CD4-positive, alpha-beta memory T cell (primary cell): ENCODE measurements at regions not wholly inside any gene's neighbourhood (a gene's known extent, or its start where the extent isn't known, plus 50 kb on each side); places are given as distances from the start of the nearest gene placed in this dataset.

Experiments
- CTCF ChIA-PET: fragments of 350-600 bp; sonication (Branson Sonifier 250); formaldehyde crosslinking; loops from one replicate; lab custom pipeline; 2021; ENCODE audit warnings: inconsistent platforms; ENCODE audit not compliant: partially characterized antibody; lab: Charles Lee
- POLR2A ChIA-PET: fragments of 350-600 bp; sonication (Branson Sonifier 250); formaldehyde crosslinking; loops from one replicate; lab custom pipeline; 2021; ENCODE audit not compliant: partially characterized antibody; lab: Charles Lee
- DNase-seq, 5 donors: peaks; one replicate each; pipeline versions ENCODE4 v3.0.0 to v3.0.0-alpha.2; 2020 to 2022; ENCODE audit warnings: mixed read lengths in 1 of 5
- H3K27ac ChIP-seq: one replicate; pipeline ENCODE4 v1.7.0; 2013; ENCODE audit warnings: low read depth, low read length
- H3K27me3 ChIP-seq: 2 replicates; pipeline ENCODE4 v1.7.0; 2013; ENCODE audit warnings: mild to moderate bottlenecking, low read length, moderate library complexity; ENCODE audit not compliant: insufficient read depth
- H3K36me3 ChIP-seq: 2 replicates; pipeline ENCODE4 v1.7.0; 2013; ENCODE audit warnings: mild to moderate bottlenecking, low read length, moderate library complexity; ENCODE audit not compliant: insufficient read depth
- H3K4me1 ChIP-seq: 2 replicates; pipeline ENCODE4 v1.7.0; 2013; ENCODE audit warnings: mild to moderate bottlenecking, low read length, moderate library complexity; ENCODE audit not compliant: insufficient read depth
- H3K4me3 ChIP-seq, 2 donors: one replicate each; pipeline ENCODE4 v1.7.0; 2013; ENCODE audit warnings: low read length in 2 of 2, mild to moderate bottlenecking in 1 of 2
- H3K9me3 ChIP-seq, 2 donors: one replicate each; pipeline ENCODE4 v1.7.0; 2013; ENCODE audit warnings: low read length in 2 of 2, control low read depth in 1 of 2; ENCODE audit not compliant: control insufficient read depth in 1 of 2
- H3K27ac Mint-ChIP-seq, 7 donors: one replicate each; pipeline ENCODE4 v1.8.0; 2020 to 2021; ENCODE audit warnings: mixed read lengths in 7 of 7, mild to moderate bottlenecking in 6 of 7, inconsistent platforms in 3 of 7, moderate library complexity in 3 of 7
- H3K27me3 Mint-ChIP-seq, 2 donors: one replicate each; pipeline ENCODE4 v1.8.0; 2020 to 2021; ENCODE audit warnings: mixed read lengths in 2 of 2
- H3K36me3 Mint-ChIP-seq, 2 donors: one replicate each; pipeline ENCODE4 v1.8.0; 2020 to 2021; ENCODE audit warnings: mixed read lengths in 2 of 2, inconsistent platforms in 1 of 2, mild to moderate bottlenecking in 1 of 2
- H3K4me1 Mint-ChIP-seq, 4 donors: one replicate each; pipeline ENCODE4 v1.8.0; 2020 to 2021; ENCODE audit warnings: mixed read lengths in 4 of 4, mild to moderate bottlenecking in 1 of 4
- H3K4me3 Mint-ChIP-seq, 8 donors: one replicate each; pipeline ENCODE4 v1.8.0; 2020 to 2021; ENCODE audit warnings: mixed read lengths in 8 of 8, mild to moderate bottlenecking in 7 of 8, moderate library complexity in 6 of 8, inconsistent platforms in 3 of 8
- H3K9me3 Mint-ChIP-seq, 8 donors: one replicate each; pipeline ENCODE4 v1.8.0; 2020 to 2021; ENCODE audit warnings: mixed read lengths in 8 of 8, mild to moderate bottlenecking in 5 of 8, inconsistent platforms in 3 of 8, moderate library complexity in 1 of 8
- intact Hi-C: fragments of 100-400 bp; cut with micrococcal nuclease; formaldehyde crosslinking; loops from one replicate; pipeline ENCODE4 v1.15.1; 2023

DNA sequence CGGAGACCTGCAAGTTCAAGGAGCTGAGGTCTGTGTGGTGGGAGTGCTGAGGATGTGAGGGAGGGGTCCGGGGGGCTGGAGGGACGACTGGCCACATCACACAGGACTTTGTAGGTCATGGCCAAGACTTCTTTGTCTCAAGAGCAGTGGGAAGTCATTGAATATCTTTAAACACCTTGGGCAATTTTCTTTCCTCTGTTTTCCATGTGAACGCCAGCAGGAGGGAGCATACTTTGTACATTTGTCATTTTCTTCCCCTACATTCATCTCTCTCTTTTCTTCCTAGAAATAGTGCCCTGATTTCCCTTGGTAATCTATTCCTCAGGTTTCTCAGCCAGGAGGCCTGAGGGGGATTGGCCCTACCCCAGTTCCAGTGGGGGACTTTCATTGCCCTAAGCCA is 153.7 kb upstream of the MSX2 start:
- Mint-ChIP-seq H3K4me1 (no peaks in the 10 kb centered on the region), H3K4me3 (no peak overlapping the region), H3K36me3 (no peaks in the 10 kb centered on the region), H3K27ac (no peak overlapping the region), H3K9me3 (peaks cover 0 to 6% (median under 1%) of the 10 kb centered on the region in 8 donors), H3K27me3 (no peaks in the 10 kb centered on the region)
- ChIA-PET CTCF (no interaction called here), POLR2A (no interaction called here)
- intact Hi-C loops: no loop called here
- no peaks in the 10 kb centered on the region for H3K9me3 ChIP-seq
- no peaks in the 10 kb centered on the region for H3K36me3 ChIP-seq
- no peak overlapping the region for H3K27ac ChIP-seq
- H3K27me3 ChIP-seq: no peaks in the 10 kb centered on the region
- no peaks in the 10 kb centered on the region for H3K4me1 ChIP-seq
- DNase-seq: no peak
- H3K4me3 ChIP-seq: no peak overlapping the region

DNA sequence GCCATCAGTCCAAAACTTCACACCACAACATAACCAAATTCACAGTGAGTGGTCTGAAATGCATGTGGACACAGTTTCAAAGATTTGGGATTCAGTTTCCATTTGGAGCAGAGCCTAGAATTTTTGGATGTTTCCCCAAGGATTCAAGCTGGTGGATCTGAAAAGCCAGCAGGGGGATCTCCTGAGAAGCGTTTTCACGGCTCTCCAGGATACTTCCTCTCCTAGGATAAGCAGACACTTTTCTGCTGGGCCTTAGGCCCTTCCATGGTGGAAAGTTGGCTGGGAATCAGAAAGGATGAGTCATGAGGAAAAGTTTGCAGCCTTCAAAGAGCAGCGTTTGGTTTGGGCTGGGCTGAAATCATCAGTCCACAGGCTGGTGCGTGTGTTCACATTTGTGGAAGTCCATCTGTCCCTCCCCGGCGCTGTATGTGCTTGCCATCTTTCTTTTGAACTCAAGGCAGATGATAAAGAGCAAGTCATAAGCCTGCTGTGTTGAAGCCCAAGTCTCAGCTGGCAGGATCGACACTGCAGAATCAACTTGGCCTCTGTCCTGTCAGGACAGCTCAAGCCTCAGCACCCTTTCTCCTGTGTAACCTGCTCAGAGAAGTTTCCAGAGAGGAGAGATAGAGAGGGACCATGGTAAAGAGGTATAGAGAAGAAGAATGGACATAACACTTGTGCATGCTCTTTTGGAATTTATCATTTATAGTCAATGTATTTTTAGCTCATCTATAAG is 152.6 kb upstream of the MSX2 start:
- no peaks in the 10 kb centered on the region for H3K36me3 Mint-ChIP-seq
- intact Hi-C loops: no loop called here
- CTCF ChIA-PET: no interaction called here

DNA sequence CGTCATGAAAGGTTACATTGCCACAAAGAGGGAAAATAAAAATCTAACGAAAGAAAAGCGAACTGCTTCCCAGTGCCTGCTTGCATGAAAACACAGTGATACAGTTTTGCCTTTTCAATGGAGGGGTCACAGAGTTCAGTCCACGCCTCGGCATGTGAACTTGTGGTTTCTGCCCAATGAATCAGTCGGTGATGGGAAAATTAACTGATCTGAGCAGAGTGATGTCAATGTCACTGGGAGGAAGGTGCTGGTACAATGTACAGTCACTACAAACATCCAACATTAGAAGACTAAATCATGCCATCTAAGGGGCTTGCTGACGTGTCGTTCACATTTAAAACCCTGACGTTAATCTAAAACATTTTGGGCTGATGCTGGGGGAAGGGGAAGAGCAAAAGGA is 151.8 kb upstream of the MSX2 start:
- no peaks in the 10 kb centered on the region for H3K27me3 Mint-ChIP-seq
- POLR2A ChIA-PET: no interaction called here
- no peaks in the 10 kb centered on the region for H3K36me3 Mint-ChIP-seq
- H3K9me3 Mint-ChIP-seq: peaks cover 0 to 6% (median under 1%) of the 10 kb centered on the region in 8 donors
- CTCF ChIA-PET: no interaction called here
- no peaks in the 10 kb centered on the region for H3K27me3 ChIP-seq
- intact Hi-C loops: no loop called here
- H3K36me3 ChIP-seq: no peaks in the 10 kb centered on the region
- H3K27ac Mint-ChIP-seq: no peak overlapping the region
- H3K4me1 Mint-ChIP-seq: no peaks in the 10 kb centered on the region
- H3K4me1 ChIP-seq: no peaks in the 10 kb centered on the region
- H3K4me3 Mint-ChIP-seq: no peak overlapping the region
- no peak overlapping the region for H3K4me3 ChIP-seq
- H3K9me3 ChIP-seq: no peaks in the 10 kb centered on the region
- no peak overlapping the region for H3K27ac ChIP-seq
- DNase-seq: no peak

More for the DNA sequence above, 152.6 kb upstream of the MSX2 start:
- Histone ChIP-seq H3K9me3 (no peaks in the 10 kb centered on the region), H3K4me3 (no peak overlapping the region), H3K27ac (no peak overlapping the region), H3K36me3 (no peaks in the 10 kb centered on the region), H3K27me3 (no peaks in the 10 kb centered on the region), H3K4me1 (no peaks in the 10 kb centered on the region)
- POLR2A ChIA-PET: no interaction called here
- H3K9me3 Mint-ChIP-seq: peaks cover 0 to 6% (median under 1%) of the 10 kb centered on the region in 8 donors
- no peaks in the 10 kb centered on the region for H3K27me3 Mint-ChIP-seq
- DNase-seq: no peak
- no peak overlapping the region for H3K27ac Mint-ChIP-seq
- no peak overlapping the region for H3K4me3 Mint-ChIP-seq
- no peaks in the 10 kb centered on the region for H3K4me1 Mint-ChIP-seq

DNA sequence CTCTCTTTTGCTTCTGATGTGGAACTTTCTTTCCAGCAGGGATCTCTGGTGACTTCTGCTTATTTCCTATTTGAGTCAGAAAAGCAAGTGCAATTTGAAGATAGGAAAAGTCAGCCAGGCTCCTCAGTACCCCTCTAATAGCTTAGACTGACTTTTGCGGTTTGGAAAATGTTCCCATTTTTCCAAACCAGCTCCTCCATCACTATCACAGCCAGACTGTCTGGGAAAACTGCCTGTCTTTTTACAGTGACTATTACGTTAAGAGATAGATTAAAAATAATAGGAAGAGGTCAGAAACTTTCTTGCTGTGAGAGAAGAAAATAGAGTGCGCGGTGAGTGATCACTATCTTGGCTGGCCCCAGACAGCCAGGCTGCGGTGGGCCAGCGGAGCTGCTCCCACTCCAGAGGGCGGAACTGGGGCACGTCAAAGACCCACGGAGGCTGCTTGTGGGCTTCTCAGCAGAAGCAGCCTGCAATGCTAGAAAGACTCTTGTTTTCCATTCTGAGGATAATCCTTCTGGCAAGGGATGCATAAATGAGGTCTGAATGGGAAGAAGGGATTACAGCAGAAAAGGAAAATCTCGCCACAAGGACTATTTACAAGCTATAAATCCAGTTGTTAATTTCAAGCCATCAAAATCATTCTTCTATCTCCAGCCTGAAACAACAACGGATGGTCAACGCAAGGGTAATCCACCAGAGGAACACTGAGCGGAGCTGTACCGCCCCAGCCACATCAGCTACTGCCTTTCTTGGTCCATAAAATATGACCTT is 151.0 kb upstream of the MSX2 start:
- ChIA-PET POLR2A (no interaction called here), CTCF (no interaction called here)
- H3K4me1 ChIP-seq: no peaks in the 10 kb centered on the region
- Mint-ChIP-seq H3K9me3 (peaks cover 0 to 4% (median under 1%) of the 10 kb centered on the region in 8 donors), H3K4me1 (no peaks in the 10 kb centered on the region), H3K36me3 (no peaks in the 10 kb centered on the region), H3K27ac (no peak overlapping the region), H3K4me3 (no peak overlapping the region), H3K27me3 (no peaks in the 10 kb centered on the region)
- intact Hi-C loops: no loop called here
- H3K27ac ChIP-seq: no peak overlapping the region
- no peak for DNase-seq
- no peaks in the 10 kb centered on the region for H3K36me3 ChIP-seq
- H3K4me3 ChIP-seq: no peak overlapping the region
- no peaks in the 10 kb centered on the region for H3K27me3 ChIP-seq
- no peaks in the 10 kb centered on the region for H3K9me3 ChIP-seq

DNA sequence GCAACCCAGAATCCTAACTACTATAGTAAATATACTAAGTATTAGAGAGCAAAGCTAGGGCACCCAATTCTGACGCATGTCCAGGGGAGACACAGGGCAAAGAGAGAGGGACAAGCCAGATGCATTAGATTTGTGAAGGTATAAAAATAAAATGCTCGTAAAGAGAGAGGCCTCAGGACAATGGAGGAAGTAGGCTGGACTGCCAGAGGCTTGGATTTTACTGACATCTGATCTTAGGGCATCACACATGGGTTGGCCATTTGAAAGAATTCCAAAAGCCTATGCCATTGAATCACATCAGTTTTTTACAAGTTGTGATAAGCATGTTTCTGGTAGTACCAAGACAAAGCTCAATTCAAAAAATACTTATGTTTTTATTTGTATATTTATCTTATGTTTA is 149.3 kb upstream of the MSX2 start:
- Histone ChIP-seq H3K27me3 (no peaks in the 10 kb centered on the region), H3K27ac (no peak overlapping the region), H3K9me3 (no peaks in the 10 kb centered on the region), H3K36me3 (no peaks in the 10 kb centered on the region), H3K4me3 (no peak overlapping the region), H3K4me1 (no peaks in the 10 kb centered on the region)
- no peak for DNase-seq
- no peak overlapping the region for H3K27ac Mint-ChIP-seq
- H3K4me1 Mint-ChIP-seq: no peaks in the 10 kb centered on the region
- no peaks in the 10 kb centered on the region for H3K27me3 Mint-ChIP-seq
- POLR2A ChIA-PET: no interaction called here
- no peak overlapping the region for H3K4me3 Mint-ChIP-seq
- H3K36me3 Mint-ChIP-seq: no peaks in the 10 kb centered on the region
- intact Hi-C loops: no loop called here
- peaks cover 0 to 4% (median 0%) of the 10 kb centered on the region in 8 donors for H3K9me3 Mint-ChIP-seq
- CTCF ChIA-PET: no interaction called here

DNA sequence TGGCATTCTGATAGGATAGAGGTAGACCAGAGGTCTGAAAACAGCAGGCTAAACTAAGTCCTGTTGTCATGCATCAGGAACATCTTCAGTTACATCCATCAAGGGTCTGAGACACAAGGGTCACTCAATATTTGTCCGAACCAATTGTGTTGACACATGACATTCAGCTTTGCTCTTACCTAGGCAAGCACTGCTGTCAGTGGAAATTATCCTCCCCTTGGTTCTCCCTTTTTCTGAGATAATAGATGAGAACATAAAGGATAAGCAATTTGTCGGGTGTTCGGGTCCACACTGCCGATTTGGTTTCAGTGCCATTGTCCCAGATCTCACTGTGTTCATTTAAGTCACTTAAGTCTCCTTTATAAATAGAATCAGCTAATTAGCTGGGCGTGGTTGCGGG is 148.3 kb upstream of the MSX2 start:
- no peak for DNase-seq
- ChIA-PET CTCF (no interaction called here), POLR2A (no interaction called here)
- intact Hi-C loops: no loop called here
- Histone ChIP-seq H3K27me3 (no peaks in the 10 kb centered on the region), H3K9me3 (no peaks in the 10 kb centered on the region), H3K4me3 (no peak overlapping the region), H3K4me1 (no peaks in the 10 kb centered on the region), H3K36me3 (no peaks in the 10 kb centered on the region), H3K27ac (no peak overlapping the region)
- Mint-ChIP-seq H3K4me3 (no peak overlapping the region), H3K4me1 (no peaks in the 10 kb centered on the region), H3K27me3 (no peaks in the 10 kb centered on the region), H3K36me3 (no peaks in the 10 kb centered on the region), H3K27ac (no peak overlapping the region), H3K9me3 (peaks cover 0 to 1% (median 0%) of the 10 kb centered on the region in 8 donors)

DNA sequence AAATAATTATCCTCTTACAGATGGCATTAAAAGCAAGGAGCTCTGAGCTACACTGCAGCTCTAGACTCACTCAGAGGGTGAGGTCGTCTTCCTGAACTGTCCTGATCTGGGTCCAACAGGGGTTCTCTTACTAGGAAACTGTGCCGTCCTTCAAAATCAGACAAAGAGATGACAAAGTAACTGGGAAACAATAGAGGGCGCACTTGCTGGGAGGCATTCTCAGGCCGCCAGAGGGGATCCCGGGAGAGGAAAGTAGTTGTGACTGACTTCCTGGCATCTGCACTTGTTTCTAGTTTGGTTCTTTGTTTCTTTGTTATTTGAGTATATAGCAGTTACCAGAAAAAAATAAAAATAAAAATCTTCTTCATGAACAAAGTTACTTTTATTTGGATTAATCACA is 142.9 kb upstream of the MSX2 start:
- Histone ChIP-seq H3K36me3 (no peaks in the 10 kb centered on the region), H3K27ac (no peak overlapping the region), H3K9me3 (no peaks in the 10 kb centered on the region), H3K4me1 (no peaks in the 10 kb centered on the region), H3K4me3 (no peak overlapping the region), H3K27me3 (no peaks in the 10 kb centered on the region)
- Mint-ChIP-seq H3K27me3 (peaks cover 0 to 2% of the 10 kb centered on the region in 2 donors), H3K27ac (no peak overlapping the region), H3K36me3 (no peaks in the 10 kb centered on the region), H3K4me1 (peaks cover 0 to 1% (median 0%) of the 10 kb centered on the region in 4 donors), H3K9me3 (peaks cover 0 to 13% (median 10%) of the 10 kb centered on the region in 8 donors), H3K4me3 (no peak overlapping the region)
- DNase-seq: no peak
- intact Hi-C loops: no loop called here
- CTCF ChIA-PET: no interaction called here
- POLR2A ChIA-PET: no interaction called here
